ENCODE measurements at regions not wholly inside any gene's neighbourhood (a gene's known extent, or its start where the extent isn't known, plus 50 kb on each side); places are given as distances from the start of the nearest gene placed in this dataset.

GRCh38 chr7:18347170-18347569 lies 148.4 kb upstream of the HDAC9 start:
- TF ChIP-seq EZH2 (IDR thresholded peaks at IDR 0.05; ENCODE audit: insufficient read depth, poor library complexity, severe bottlenecking) (no peak), EZH2phosphoT487 (IDR thresholded peaks at IDR 0.05; ENCODE audit: insufficient read depth, low read depth) (no peak)
- no peaks in the 10 kb centered on the region for H4K20me1 ChIP-seq (ENCODE audit: insufficient read depth)
- peak; percentile 20 for DNase-seq
- no peaks in the 10 kb centered on the region for H3K36me3 ChIP-seq (ENCODE audit: low read depth)
- no peak overlapping the region for H3K4me2 ChIP-seq (ENCODE audit: unreplicated experiment)
- H3K27me3 ChIP-seq (replicated peaks; ENCODE audit: insufficient read depth): no peaks in the 10 kb centered on the region
- H3K4me1 ChIP-seq (ENCODE audit: insufficient read depth): no peaks in the 10 kb centered on the region
- no peaks in the 10 kb centered on the region for H3K79me2 ChIP-seq (ENCODE audit: insufficient read depth)
- H3K9me3 ChIP-seq (ENCODE audit: low read depth): no peaks in the 10 kb centered on the region
- no peak overlapping the region for H3K9ac ChIP-seq
- in situ Hi-C loops (cut with MboI): loop anchor here (25.0 kb wide), 1 partner anchor 585 kb away; no protein-coding TSS in a partner anchor
- no peaks in the 10 kb centered on the region for H3F3A ChIP-seq (ENCODE audit: insufficient read depth)
- no peak overlapping the region for H3K27ac ChIP-seq
- no peaks in the 10 kb centered on the region for H3K9me2 ChIP-seq (ENCODE audit: insufficient read depth)
- no peak overlapping the region for H2AFZ ChIP-seq
- no peak overlapping the region for H3K4me3 ChIP-seq

DNA sequence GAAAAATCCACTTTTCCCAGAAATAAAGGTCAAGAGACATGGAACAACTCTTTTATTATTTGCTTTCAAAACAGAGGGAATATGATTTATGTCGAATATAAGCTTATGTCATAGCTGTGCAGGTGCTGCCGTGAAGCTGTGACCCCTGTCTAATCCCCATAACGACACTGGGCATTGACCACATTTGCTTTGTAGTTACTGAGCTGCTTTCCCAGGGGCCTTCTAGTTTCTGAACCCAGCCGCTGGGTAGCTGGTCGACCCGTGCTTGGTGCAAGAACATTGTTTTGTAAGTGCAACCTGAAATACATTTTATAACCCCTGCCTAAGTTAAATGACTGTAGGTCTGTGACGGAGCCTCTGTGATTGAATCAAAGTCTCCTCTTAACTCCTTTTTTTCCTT lies 144.9 kb upstream of the HDAC9 start:
- Histone ChIP-seq H3K4me2 (ENCODE audit: unreplicated experiment) (no peak overlapping the region), H3K36me3 (ENCODE audit: low read depth) (no peaks in the 10 kb centered on the region), H3K9me2 (ENCODE audit: insufficient read depth) (no peaks in the 10 kb centered on the region), H2AFZ (no peak overlapping the region), H3K9ac (no peak overlapping the region), H3K79me2 (ENCODE audit: insufficient read depth) (no peaks in the 10 kb centered on the region), H3K4me3 (no peak overlapping the region), H3K9me3 (ENCODE audit: low read depth) (no peaks in the 10 kb centered on the region), H3F3A (ENCODE audit: insufficient read depth) (no peaks in the 10 kb centered on the region), H3K4me1 (ENCODE audit: insufficient read depth) (peaks cover 6% of the 10 kb centered on the region), H3K27ac (no peak overlapping the region), H4K20me1 (ENCODE audit: insufficient read depth) (no peaks in the 10 kb centered on the region), H3K27me3 (replicated peaks; ENCODE audit: insufficient read depth) (no peaks in the 10 kb centered on the region)
- 81 to 85% methylated on average over 7 of the region's 7 CpGs for WGBS, 2 experiments (ENCODE audit: low coverage in 1 of 2, low lambda C conversion rate in 2 of 2, missing lambda C conversion rate in 2 of 2)
- in situ Hi-C loops (cut with MboI): loop anchor here (10.0 to 25.0 kb wide), 5 partner anchors 214 to 1312 kb away; partner anchors contain the start of gene TWIST1
- no peak for TF ChIP-seq EZH2 (IDR thresholded peaks at IDR 0.05; ENCODE audit: insufficient read depth, poor library complexity, severe bottlenecking)
- TF ChIP-seq EZH2phosphoT487 (IDR thresholded peaks at IDR 0.05; ENCODE audit: insufficient read depth, low read depth): no peak
- no peak for DNase-seq

DNA sequence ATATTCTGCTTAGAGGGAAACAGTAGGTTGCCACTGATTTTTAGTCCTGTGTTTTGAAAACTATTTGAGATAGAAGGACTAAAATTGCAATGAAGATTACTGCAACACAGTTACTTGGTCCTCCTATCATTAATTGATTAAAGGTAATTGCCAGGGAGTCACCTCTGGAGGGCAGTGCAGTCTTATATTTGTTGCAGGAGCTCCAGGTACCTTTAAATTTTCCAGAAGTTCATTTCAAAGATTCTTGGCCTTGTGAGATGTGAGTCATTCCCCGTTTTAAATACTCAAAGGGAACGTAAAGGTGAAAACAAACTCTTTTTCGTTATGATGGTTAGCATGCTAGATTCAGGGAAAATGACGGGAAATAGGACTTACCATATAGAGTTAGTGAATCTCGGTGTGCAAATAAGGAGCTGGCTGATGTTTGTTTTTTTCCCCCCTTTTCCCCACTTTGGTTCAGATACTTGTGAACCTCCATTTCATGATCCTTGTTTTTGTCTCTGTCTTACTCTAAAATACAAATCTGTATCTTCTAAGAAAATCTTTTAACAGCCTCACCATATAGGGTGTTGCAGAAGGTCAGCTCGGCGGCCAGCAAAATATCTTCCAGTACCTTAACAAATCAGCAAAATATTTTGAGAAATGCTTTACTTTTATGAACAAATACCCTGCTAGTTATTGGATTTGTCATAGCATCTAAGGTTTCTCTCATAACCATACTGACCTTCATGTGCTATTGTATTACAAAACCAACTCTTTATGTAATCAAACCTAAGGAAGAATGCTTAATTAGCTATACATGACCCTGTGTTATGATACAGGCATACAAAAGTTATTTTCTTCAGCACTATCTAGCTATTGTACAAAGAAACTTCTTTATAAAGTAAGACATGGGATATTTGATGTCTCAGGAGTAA lies 143.0 kb upstream of the HDAC9 start:
- peak; percentile 83 for DNase-seq
- no peaks in the 10 kb centered on the region for H3K9me2 ChIP-seq (ENCODE audit: insufficient read depth)
- no peak overlapping the region for H3K4me3 ChIP-seq
- TF ChIP-seq EZH2phosphoT487 (IDR thresholded peaks at IDR 0.05; ENCODE audit: insufficient read depth, low read depth): no peak
- no peak for TF ChIP-seq EZH2 (IDR thresholded peaks at IDR 0.05; ENCODE audit: insufficient read depth, poor library complexity, severe bottlenecking)
- no peaks in the 10 kb centered on the region for H3K9me3 ChIP-seq (ENCODE audit: low read depth)
- H3F3A ChIP-seq (ENCODE audit: insufficient read depth): no peaks in the 10 kb centered on the region
- peaks cover 11% of the 10 kb centered on the region for H3K4me1 ChIP-seq (ENCODE audit: insufficient read depth)
- H3K27ac ChIP-seq: no peak overlapping the region
- no peaks in the 10 kb centered on the region for H3K36me3 ChIP-seq (ENCODE audit: low read depth)
- no peaks in the 10 kb centered on the region for H3K27me3 ChIP-seq (replicated peaks; ENCODE audit: insufficient read depth)
- H3K4me2 ChIP-seq (ENCODE audit: unreplicated experiment): peak overlapping the region; percentile 49
- H4K20me1 ChIP-seq (ENCODE audit: insufficient read depth): no peaks in the 10 kb centered on the region
- H3K79me2 ChIP-seq (ENCODE audit: insufficient read depth): no peaks in the 10 kb centered on the region
- in situ Hi-C loops (cut with MboI): loop anchor here (10.0 to 25.0 kb wide), 5 partner anchors 212 to 1310 kb away; partner anchors contain the start of gene TWIST1
- H3K9ac ChIP-seq: no peak overlapping the region
- peak overlapping the region; percentile 43; the same call in 1 of the 2 replicates for H2AFZ ChIP-seq
- WGBS, 2 experiments (ENCODE audit: low coverage in 1 of 2, low lambda C conversion rate in 2 of 2, missing lambda C conversion rate in 2 of 2): 58 to 59% methylated on average over 7 of the region's 7 CpGs

- Histone ChIP-seq H3K4me2 (ENCODE audit: unreplicated experiment) (no peak overlapping the region), H3K36me3 (ENCODE audit: low read depth) (no peaks in the 10 kb centered on the region), H3K9me3 (ENCODE audit: low read depth) (no peaks in the 10 kb centered on the region), H3K9ac (no peak overlapping the region), H3K79me2 (ENCODE audit: insufficient read depth) (no peaks in the 10 kb centered on the region), H3F3A (ENCODE audit: insufficient read depth) (no peaks in the 10 kb centered on the region), H3K9me2 (ENCODE audit: insufficient read depth) (no peaks in the 10 kb centered on the region), H4K20me1 (ENCODE audit: insufficient read depth) (no peaks in the 10 kb centered on the region), H3K27ac (no peak overlapping the region), H2AFZ (peak overlapping the region; percentile 43; the same call in 1 of the 2 replicates), H3K4me1 (ENCODE audit: insufficient read depth) (peaks cover 11% of the 10 kb centered on the region), H3K4me3 (no peak overlapping the region), H3K27me3 (replicated peaks; ENCODE audit: insufficient read depth) (no peaks in the 10 kb centered on the region)
- TF ChIP-seq EZH2phosphoT487 (IDR thresholded peaks at IDR 0.05; ENCODE audit: insufficient read depth, low read depth) (no peak), EZH2 (IDR thresholded peaks at IDR 0.05; ENCODE audit: insufficient read depth, poor library complexity, severe bottlenecking) (no peak)
- no peak for DNase-seq
- in situ Hi-C loops (cut with MboI): loop anchor here (10.0 to 25.0 kb wide), 5 partner anchors 211 to 1309 kb away; partner anchors contain the start of gene TWIST1
- WGBS, 2 experiments (ENCODE audit: low coverage in 1 of 2, low lambda C conversion rate in 2 of 2, missing lambda C conversion rate in 2 of 2): 56 to 64% methylated on average over 3 of the region's 3 CpGs
Observed at GRCh38 chr7:18353339-18353738, 142.2 kb upstream of the HDAC9 start.
